Gastroesophageal sphincter (tissue), 3 donors: ENCODE measurements at regions not wholly inside any gene's neighbourhood (a gene's known extent, or its start where the extent isn't known, plus 50 kb on each side); places are given as distances from the start of the nearest gene placed in this dataset.

Experiments
- CTCF ChIP-seq, 4 experiments: fragments of 200-600 bp in 2 of 4; fragments of 450-650 bp in 2 of 4; sonication (generic) in 1 of 4; IDR thresholded peaks; one replicate each; pipeline ENCODE4 v1.5.1; 2017 to 2019; ENCODE audit warnings: antibody characterized with exemption in 4 of 4, mild to moderate bottlenecking in 2 of 4, moderate library complexity in 2 of 4
- EP300 ChIP-seq: sonication (generic); formaldehyde crosslinking; IDR thresholded peaks from one replicate; pipeline ENCODE4 v1.6.1; 2017; ENCODE audit warnings: antibody characterized with exemption, mild to moderate bottlenecking
- POLR2A ChIP-seq, 2 donors: fragments of 450-650 bp; IDR thresholded peaks; one replicate each; pipeline ENCODE4 v1.6.1; 2017; ENCODE audit warnings: antibody characterized with exemption in 2 of 2, mild to moderate bottlenecking in 2 of 2, moderate library complexity in 1 of 2
- POLR2AphosphoS5 ChIP-seq: sonication (generic); formaldehyde crosslinking; IDR thresholded peaks from one replicate; pipeline ENCODE4 v1.6.1; 2017; ENCODE audit warnings: antibody characterized with exemption

GRCh38 chr6:105795366-105795765 lies 290.8 kb upstream of the PRDM1 start:
- TF ChIP-seq EP300 (no peak), CTCF (IDR thresholded peaks at IDR 0.05) (no peak), POLR2AphosphoS5 (no peak), POLR2A (IDR thresholded peaks at IDR 0.05) (no peak)
